ENCODE measurements at regions not wholly inside any gene's neighbourhood (a gene's known extent, or its start where the extent isn't known, plus 50 kb on each side); places are given as distances from the start of the nearest gene placed in this dataset.

DNA sequence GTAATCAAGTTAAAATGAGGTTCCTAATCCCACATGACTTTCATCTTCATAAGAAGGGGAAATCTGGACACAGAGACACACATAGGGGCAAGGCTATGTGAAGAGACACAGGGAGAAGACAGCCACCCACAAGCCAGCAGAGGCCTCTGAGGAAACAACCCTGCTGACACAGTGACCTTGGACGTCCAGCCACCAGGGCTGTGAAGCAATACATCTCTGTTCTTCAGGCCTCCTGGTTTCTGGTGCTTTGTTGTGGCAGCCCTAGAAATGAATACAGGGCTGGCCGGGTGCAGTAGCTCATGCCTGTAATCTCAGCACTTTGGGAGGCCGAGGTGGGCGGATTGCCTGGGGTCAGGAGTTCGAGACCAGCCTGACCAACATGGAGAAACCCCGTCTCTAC is 183.9 kb downstream of the CXCL12 start:
- Histone ChIP-seq H3K36me3 (ENCODE audit: insufficient read depth, low read length) (no peaks in the 10 kb centered on the region), H4K20me1 (ENCODE audit: insufficient read depth, low read length) (no peaks in the 10 kb centered on the region), H3K9ac (ENCODE audit: low read depth, low read length) (no peak overlapping the region), H2AFZ (ENCODE audit: low read depth, low read length) (no peak overlapping the region), H3K4me1 (ENCODE audit: insufficient read depth, low read length) (no peaks in the 10 kb centered on the region), H3K4me3 (ENCODE audit: low read depth in 1 of 2, low read length in 2 of 2) (no peak overlapping the region), H3K79me2 (ENCODE audit: insufficient read depth, low read length) (no peaks in the 10 kb centered on the region), H3K27me3 (ENCODE audit: insufficient read depth, low read length, poor library complexity) (no peaks in the 10 kb centered on the region), H3K27ac (ENCODE audit: low read length) (no peak overlapping the region), H3K4me2 (ENCODE audit: insufficient read depth, low read length) (no peak overlapping the region), H3K9me3 (ENCODE audit: insufficient read depth, low read length, severe bottlenecking) (no peaks in the 10 kb centered on the region)
- no peak for ATAC-seq (ENCODE audit: insufficient read depth, low read depth)
- TF ChIP-seq, protein P1, sequence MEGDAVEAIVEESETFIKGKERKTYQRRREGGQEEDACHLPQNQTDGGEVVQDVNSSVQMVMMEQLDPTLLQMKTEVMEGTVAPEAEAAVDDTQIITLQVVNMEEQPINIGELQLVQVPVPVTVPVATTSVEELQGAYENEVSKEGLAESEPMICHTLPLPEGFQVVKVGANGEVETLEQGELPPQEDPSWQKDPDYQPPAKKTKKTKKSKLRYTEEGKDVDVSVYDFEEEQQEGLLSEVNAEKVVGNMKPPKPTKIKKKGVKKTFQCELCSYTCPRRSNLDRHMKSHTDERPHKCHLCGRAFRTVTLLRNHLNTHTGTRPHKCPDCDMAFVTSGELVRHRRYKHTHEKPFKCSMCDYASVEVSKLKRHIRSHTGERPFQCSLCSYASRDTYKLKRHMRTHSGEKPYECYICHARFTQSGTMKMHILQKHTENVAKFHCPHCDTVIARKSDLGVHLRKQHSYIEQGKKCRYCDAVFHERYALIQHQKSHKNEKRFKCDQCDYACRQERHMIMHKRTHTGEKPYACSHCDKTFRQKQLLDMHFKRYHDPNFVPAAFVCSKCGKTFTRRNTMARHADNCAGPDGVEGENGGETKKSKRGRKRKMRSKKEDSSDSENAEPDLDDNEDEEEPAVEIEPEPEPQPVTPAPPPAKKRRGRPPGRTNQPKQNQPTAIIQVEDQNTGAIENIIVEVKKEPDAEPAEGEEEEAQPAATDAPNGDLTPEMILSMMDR (IDR thresholded peaks at IDR 0.05; ENCODE audit: borderline replicate concordance, extremely low read depth, low read length, poor library complexity, severe bottlenecking) = no peak
- TF ChIP-seq EZH2 (IDR thresholded peaks at IDR 0.05; ENCODE audit: borderline replicate concordance, low read depth, low read length, severe bottlenecking) = no peak
- no peak for DNase-seq

GRCh38 chr10:44199991-44200655 is 184.8 kb downstream of the CXCL12 start:
- Histone ChIP-seq H3K4me1 (ENCODE audit: insufficient read depth, low read length) (no peaks in the 10 kb centered on the region), H2AFZ (ENCODE audit: low read depth, low read length) (no peak overlapping the region), H3K36me3 (ENCODE audit: insufficient read depth, low read length) (no peaks in the 10 kb centered on the region), H3K27ac (ENCODE audit: low read length) (no peak overlapping the region), H3K4me2 (ENCODE audit: insufficient read depth, low read length) (no peak overlapping the region), H4K20me1 (ENCODE audit: insufficient read depth, low read length) (no peaks in the 10 kb centered on the region), H3K27me3 (ENCODE audit: insufficient read depth, low read length, poor library complexity) (no peaks in the 10 kb centered on the region), H3K9ac (ENCODE audit: low read depth, low read length) (no peak overlapping the region), H3K9me3 (ENCODE audit: insufficient read depth, low read length, severe bottlenecking) (no peaks in the 10 kb centered on the region), H3K79me2 (ENCODE audit: insufficient read depth, low read length) (no peaks in the 10 kb centered on the region), H3K4me3 (ENCODE audit: low read depth in 1 of 2, low read length in 2 of 2) (no peak overlapping the region)
- ATAC-seq (ENCODE audit: insufficient read depth, low read depth) = no peak
- TF ChIP-seq, protein P1 (IDR thresholded peaks at IDR 0.05; ENCODE audit: borderline replicate concordance, extremely low read depth, low read length, poor library complexity, severe bottlenecking) = no peak
- no peak for TF ChIP-seq EZH2 (IDR thresholded peaks at IDR 0.05; ENCODE audit: borderline replicate concordance, low read depth, low read length, severe bottlenecking)
- DNase-seq = no peak

- DNase-seq = no peak
- no peak overlapping the region for H3K4me2 ChIP-seq (ENCODE audit: insufficient read depth, low read length)
- TF ChIP-seq, protein P1 (IDR thresholded peaks at IDR 0.05; ENCODE audit: borderline replicate concordance, extremely low read depth, low read length, poor library complexity, severe bottlenecking) = no peak
- no peak for TF ChIP-seq EZH2 (IDR thresholded peaks at IDR 0.05; ENCODE audit: borderline replicate concordance, low read depth, low read length, severe bottlenecking)
- no peak overlapping the region for H3K9ac ChIP-seq (ENCODE audit: low read depth, low read length)
- no peaks in the 10 kb centered on the region for H4K20me1 ChIP-seq (ENCODE audit: insufficient read depth, low read length)
- H2AFZ ChIP-seq (ENCODE audit: low read depth, low read length) = no peak overlapping the region
- H3K36me3 ChIP-seq (ENCODE audit: insufficient read depth, low read length) = no peaks in the 10 kb centered on the region
- ATAC-seq (ENCODE audit: insufficient read depth, low read depth) = no peak
- no peaks in the 10 kb centered on the region for H3K4me1 ChIP-seq (ENCODE audit: insufficient read depth, low read length)
- no peaks in the 10 kb centered on the region for H3K79me2 ChIP-seq (ENCODE audit: insufficient read depth, low read length)
- no peaks in the 10 kb centered on the region for H3K27me3 ChIP-seq (ENCODE audit: insufficient read depth, low read length, poor library complexity)
- H3K4me3 ChIP-seq (ENCODE audit: low read depth in 1 of 2, low read length in 2 of 2) = no peak overlapping the region
- H3K9me3 ChIP-seq (ENCODE audit: insufficient read depth, low read length, severe bottlenecking) = no peaks in the 10 kb centered on the region
- no peak overlapping the region for H3K27ac ChIP-seq (ENCODE audit: low read length)
These were observed 185.6 kb downstream of the CXCL12 start for GRCh38 chr10:44199267-44199666.

DNA sequence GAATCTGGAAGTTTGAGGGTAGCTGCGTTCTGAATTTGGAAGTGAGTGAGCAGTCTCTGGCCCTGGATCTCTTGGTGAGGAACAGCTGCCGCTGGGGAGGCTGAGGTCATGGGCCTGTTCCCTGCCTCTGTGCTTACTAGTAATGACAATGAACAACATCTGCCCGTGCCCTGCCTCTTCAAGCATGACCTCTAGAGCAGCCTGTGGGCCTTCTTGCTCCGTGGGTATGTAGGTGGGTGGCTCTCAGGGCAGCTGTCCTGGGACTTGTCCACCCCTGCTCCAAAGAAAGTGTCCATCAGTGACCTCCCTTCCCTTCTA is 186.2 kb downstream of the CXCL12 start:
- Histone ChIP-seq H3K27ac (ENCODE audit: low read length) (no peak overlapping the region), H3K27me3 (ENCODE audit: insufficient read depth, low read length, poor library complexity) (no peaks in the 10 kb centered on the region), H3K4me3 (ENCODE audit: low read depth in 1 of 2, low read length in 2 of 2) (no peak overlapping the region), H3K9me3 (ENCODE audit: insufficient read depth, low read length, severe bottlenecking) (no peaks in the 10 kb centered on the region), H4K20me1 (ENCODE audit: insufficient read depth, low read length) (no peaks in the 10 kb centered on the region), H3K36me3 (ENCODE audit: insufficient read depth, low read length) (no peaks in the 10 kb centered on the region), H3K9ac (ENCODE audit: low read depth, low read length) (no peak overlapping the region), H3K4me2 (ENCODE audit: insufficient read depth, low read length) (no peak overlapping the region), H3K4me1 (ENCODE audit: insufficient read depth, low read length) (no peaks in the 10 kb centered on the region), H2AFZ (ENCODE audit: low read depth, low read length) (no peak overlapping the region), H3K79me2 (ENCODE audit: insufficient read depth, low read length) (no peaks in the 10 kb centered on the region)
- DNase-seq = no peak
- TF ChIP-seq EZH2 (IDR thresholded peaks at IDR 0.05; ENCODE audit: borderline replicate concordance, low read depth, low read length, severe bottlenecking) = no peak
- TF ChIP-seq, protein P1 (IDR thresholded peaks at IDR 0.05; ENCODE audit: borderline replicate concordance, extremely low read depth, low read length, poor library complexity, severe bottlenecking) = no peak
- no peak for ATAC-seq (ENCODE audit: insufficient read depth, low read depth)
